ENCODE measurements at regions not wholly inside any gene's neighbourhood (a gene's known extent, or its start where the extent isn't known, plus 50 kb on each side); places are given as distances from the start of the nearest gene placed in this dataset.

- TF ChIP-seq CTCF (IDR thresholded peaks at IDR 0.05): no peak
- TF ChIP-seq POLR2A (IDR thresholded peaks at IDR 0.05): no peak
Measured at GRCh38 chr7:22954251-22954650, 59.7 kb downstream of the HYCC1 start.

Data from stomach (tissue), 4 donors.